ENCODE measurements at regions not wholly inside any gene's neighbourhood (a gene's known extent, or its start where the extent isn't known, plus 50 kb on each side); places are given as distances from the start of the nearest gene placed in this dataset.
"Not testable (repeated sequence)": the region's sequence is repeated elsewhere in the genome, so short reads cannot be mapped to it uniquely, and the experiment has no call there.

GRCh38 chr14:55767286-55767685 lies 187.3 kb downstream of the KTN1 start:
- no peak for DNase-seq (ENCODE audit: low read depth in 2 of 2)

- no peak for DNase-seq (ENCODE audit: low read depth in 2 of 2)
Observed at GRCh38 chr14:55769877-55770276, 189.9 kb downstream of the KTN1 start.

GRCh38 chr14:55771242-55771981 lies 191.4 kb downstream of the KTN1 start:
- DNase-seq (ENCODE audit: low read depth in 2 of 2) = no peak

- no peak for DNase-seq (ENCODE audit: low read depth in 2 of 2)
Observed at GRCh38 chr14:55772486-55772885, 192.5 kb downstream of the KTN1 start.

- DNase-seq (ENCODE audit: low read depth in 2 of 2) = no peak
Observed at GRCh38 chr14:55773312-55773711, 193.3 kb downstream of the KTN1 start.

GRCh38 chr14:55773984-55774545 lies 194.1 kb downstream of the KTN1 start:
- no peak for DNase-seq (ENCODE audit: low read depth in 2 of 2)

GRCh38 chr14:55777877-55778276 lies 197.9 kb downstream of the KTN1 start:
- no peak for DNase-seq (ENCODE audit: low read depth in 2 of 2)

- no peak for DNase-seq (ENCODE audit: low read depth in 2 of 2)
Observed at GRCh38 chr14:55780156-55780946, 200.3 kb downstream of the KTN1 start.

- no peak for DNase-seq (ENCODE audit: low read depth in 2 of 2)
Observed at GRCh38 chr14:55781046-55781445, 201.0 kb downstream of the KTN1 start.

GRCh38 chr14:55782166-55782565 lies 202.2 kb downstream of the KTN1 start:
- DNase-seq (ENCODE audit: low read depth in 2 of 2) = no peak

- DNase-seq (ENCODE audit: low read depth in 2 of 2) = no peak
Observed at GRCh38 chr14:55789406-55789805, 209.4 kb downstream of the KTN1 start.

GRCh38 chr14:55794655-55795595 lies 214.9 kb downstream of the KTN1 start:
- DNase-seq (ENCODE audit: low read depth in 2 of 2) = no peak

- DNase-seq (ENCODE audit: low read depth in 2 of 2) = not testable (repeated sequence)
Observed at GRCh38 chr14:55796513-55796912, 216.5 kb downstream of the KTN1 start.

GRCh38 chr14:55798406-55798805 lies 218.4 kb downstream of the KTN1 start:
- no peak for DNase-seq (ENCODE audit: low read depth in 2 of 2)

- DNase-seq (ENCODE audit: low read depth in 2 of 2) = no peak
Observed at GRCh38 chr14:55799508-55800095, 219.6 kb downstream of the KTN1 start.

GRCh38 chr14:55800156-55800785 lies 220.3 kb downstream of the KTN1 start:
- DNase-seq (ENCODE audit: low read depth in 2 of 2) = no peak

GRCh38 chr14:55801121-55801520 lies 221.1 kb downstream of the KTN1 start:
- DNase-seq (ENCODE audit: low read depth in 2 of 2) = no peak

- no peak for DNase-seq (ENCODE audit: low read depth in 2 of 2)
Observed at GRCh38 chr14:55802986-55803872, 223.2 kb downstream of the KTN1 start.

GRCh38 chr14:55803873-55804553 lies 224.0 kb downstream of the KTN1 start:
- no peak for DNase-seq (ENCODE audit: low read depth in 2 of 2)

Data from stimulated activated CD8-positive, alpha-beta memory T cell treated with anti-CD3 and anti-CD28 coated beads, Interleukin-15, amount 100 ng/mL, for 4 hours (primary cell).